Activated naive CD8-positive, alpha-beta T cell treated with anti-CD3 and anti-CD28 coated beads for 36 hours (primary cell): ENCODE measurements at regions not wholly inside any gene's neighbourhood (a gene's known extent, or its start where the extent isn't known, plus 50 kb on each side); places are given as distances from the start of the nearest gene placed in this dataset.

Experiments used
- DNase-seq: peaks from one replicate; pipeline ENCODE4 v3.0.0; 2021
- H3K27ac Mint-ChIP-seq: one replicate; pipeline ENCODE4 v1.8.0; 2022; ENCODE audit warnings: mild to moderate bottlenecking, moderate library complexity, mixed read lengths
- H3K27me3 Mint-ChIP-seq: one replicate; pipeline ENCODE4 v1.8.0; 2022; ENCODE audit warnings: mild to moderate bottlenecking, mixed read lengths
- H3K36me3 Mint-ChIP-seq: one replicate; pipeline ENCODE4 v1.8.0; 2021; ENCODE audit warnings: mild to moderate bottlenecking, mixed read lengths
- H3K4me1 Mint-ChIP-seq: one replicate; pipeline ENCODE4 v1.8.0; 2021; ENCODE audit warnings: mixed read lengths
- H3K4me3 Mint-ChIP-seq: one replicate; pipeline ENCODE4 v1.8.0; 2022; ENCODE audit warnings: mild to moderate bottlenecking, moderate library complexity, mixed read lengths
- H3K9me3 Mint-ChIP-seq: one replicate; pipeline ENCODE4 v1.8.0; 2022; ENCODE audit warnings: mixed read lengths

DNA sequence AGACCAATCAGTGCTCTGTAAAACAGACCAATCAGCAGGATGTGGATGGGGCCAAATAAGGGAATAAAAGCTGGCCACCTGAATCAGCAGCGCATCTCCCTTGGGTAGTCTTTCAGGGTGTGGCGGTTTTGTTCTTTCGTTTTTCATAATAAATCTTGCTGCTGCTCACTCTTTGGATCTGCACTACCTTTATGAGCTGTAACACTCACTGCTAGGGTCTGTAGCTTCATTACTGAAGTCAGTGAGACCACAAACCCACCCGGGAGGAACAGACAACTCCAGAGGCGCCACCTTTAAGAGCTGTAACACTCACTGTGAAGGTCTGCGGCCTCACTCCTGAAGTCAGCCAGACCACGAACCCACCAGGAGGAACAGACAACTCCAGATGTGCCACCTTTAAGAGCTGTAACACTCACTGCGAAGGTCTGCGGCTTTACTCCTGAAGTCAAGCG lies 175.5 kb upstream of the PDGFD start:
- Mint-ChIP-seq H3K27ac (no peak overlapping the region), H3K36me3 (no peaks in the 10 kb centered on the region), H3K9me3 (no peaks in the 10 kb centered on the region), H3K4me3 (no peak overlapping the region), H3K4me1 (no peaks in the 10 kb centered on the region), H3K27me3 (no peaks in the 10 kb centered on the region)
- no peak for DNase-seq

DNA sequence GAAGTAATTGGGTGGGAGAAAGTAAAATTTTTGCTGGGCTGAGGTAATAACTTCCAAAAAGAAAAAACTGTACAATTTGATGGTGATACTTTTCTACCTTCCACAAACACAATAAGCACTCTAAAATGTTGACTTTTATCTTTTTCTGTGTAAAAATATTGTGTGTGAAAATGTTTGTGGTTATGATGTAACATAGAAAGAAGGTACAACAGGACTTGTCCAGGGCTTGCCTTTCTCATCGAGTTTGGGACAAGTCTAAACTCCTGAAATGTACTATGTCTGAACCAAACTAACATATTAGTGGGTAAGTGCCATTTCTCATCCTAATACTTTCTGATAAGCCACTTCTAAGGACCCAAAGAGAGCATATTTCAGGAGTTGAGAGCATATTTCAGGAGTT lies 174.2 kb upstream of the PDGFD start:
- H3K27me3 Mint-ChIP-seq = no peaks in the 10 kb centered on the region
- no peaks in the 10 kb centered on the region for H3K4me1 Mint-ChIP-seq
- H3K27ac Mint-ChIP-seq = no peak overlapping the region
- no peak overlapping the region for H3K4me3 Mint-ChIP-seq
- no peaks in the 10 kb centered on the region for H3K36me3 Mint-ChIP-seq
- DNase-seq = no peak
- no peaks in the 10 kb centered on the region for H3K9me3 Mint-ChIP-seq

DNA sequence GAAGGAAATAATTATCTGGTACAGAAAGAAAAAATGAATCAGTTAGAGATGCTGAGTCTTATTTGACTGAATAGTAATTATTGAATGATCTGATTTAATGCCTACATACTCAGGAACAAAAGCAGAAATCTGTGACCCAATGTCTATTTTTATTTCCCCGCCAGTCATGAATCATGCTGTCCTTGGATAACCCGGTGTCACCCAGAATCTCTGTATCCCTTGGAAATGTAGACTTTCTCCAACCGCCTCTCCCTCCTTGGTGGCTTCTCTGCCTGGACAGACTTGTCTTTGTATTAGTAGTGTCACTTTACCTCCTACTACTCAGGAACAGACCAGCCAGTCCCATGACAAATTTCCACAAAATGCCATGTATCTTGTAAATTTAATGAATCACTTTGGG lies 173.3 kb upstream of the PDGFD start:
- no peak overlapping the region for H3K4me3 Mint-ChIP-seq

DNA sequence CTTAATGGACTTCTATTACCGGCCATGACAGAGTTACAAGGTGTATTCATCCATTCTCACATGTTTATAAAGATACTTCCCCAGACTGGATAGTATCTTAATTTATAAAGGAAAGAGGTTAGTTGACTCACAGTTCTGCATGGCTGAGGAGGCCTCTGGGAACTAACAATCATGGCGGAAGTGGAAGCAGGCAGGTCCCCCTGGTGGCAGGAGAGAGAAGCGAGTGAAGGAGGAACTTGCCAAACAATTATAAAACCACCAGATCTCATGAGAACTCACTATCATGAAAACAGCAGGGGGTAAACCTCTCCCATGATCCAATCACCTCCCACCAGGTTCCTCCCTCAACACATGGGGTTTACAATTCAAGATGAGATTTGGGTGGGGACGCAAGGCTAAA lies 170.0 kb upstream of the PDGFD start:
- Mint-ChIP-seq H3K9me3 (no peaks in the 10 kb centered on the region), H3K36me3 (no peaks in the 10 kb centered on the region), H3K4me1 (no peaks in the 10 kb centered on the region), H3K27ac (no peak overlapping the region), H3K27me3 (no peaks in the 10 kb centered on the region), H3K4me3 (no peak overlapping the region)
- no peak for DNase-seq

More for the DNA sequence above, 173.3 kb upstream of the PDGFD start:
- Mint-ChIP-seq H3K27me3 (no peaks in the 10 kb centered on the region), H3K4me1 (no peaks in the 10 kb centered on the region), H3K9me3 (no peaks in the 10 kb centered on the region), H3K36me3 (no peaks in the 10 kb centered on the region), H3K27ac (no peak overlapping the region)
- DNase-seq = no peak

DNA sequence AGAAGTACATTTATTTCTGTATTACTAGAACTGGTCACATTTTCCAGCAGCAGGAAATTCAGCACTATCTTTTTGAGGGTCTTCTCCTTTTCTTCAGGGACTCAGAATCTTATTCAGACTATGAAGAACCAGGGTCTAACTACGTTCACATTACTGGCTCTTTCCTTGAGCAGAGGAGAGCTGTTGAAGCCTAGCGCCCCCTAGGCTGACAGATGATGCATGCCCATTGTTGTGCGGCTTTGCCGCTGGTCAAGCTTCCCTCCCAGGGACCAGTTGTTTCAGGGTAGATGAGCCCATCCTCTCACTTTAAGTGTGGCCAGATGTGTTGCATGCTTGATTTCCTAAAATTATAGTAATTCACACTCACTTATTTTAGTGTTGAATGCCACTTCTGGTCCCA lies 168.2 kb upstream of the PDGFD start:
- no peaks in the 10 kb centered on the region for H3K36me3 Mint-ChIP-seq
- H3K27ac Mint-ChIP-seq = no peak overlapping the region
- no peaks in the 10 kb centered on the region for H3K9me3 Mint-ChIP-seq
- H3K27me3 Mint-ChIP-seq = no peaks in the 10 kb centered on the region
- DNase-seq = no peak
- H3K4me1 Mint-ChIP-seq = no peaks in the 10 kb centered on the region
- no peak overlapping the region for H3K4me3 Mint-ChIP-seq

DNA sequence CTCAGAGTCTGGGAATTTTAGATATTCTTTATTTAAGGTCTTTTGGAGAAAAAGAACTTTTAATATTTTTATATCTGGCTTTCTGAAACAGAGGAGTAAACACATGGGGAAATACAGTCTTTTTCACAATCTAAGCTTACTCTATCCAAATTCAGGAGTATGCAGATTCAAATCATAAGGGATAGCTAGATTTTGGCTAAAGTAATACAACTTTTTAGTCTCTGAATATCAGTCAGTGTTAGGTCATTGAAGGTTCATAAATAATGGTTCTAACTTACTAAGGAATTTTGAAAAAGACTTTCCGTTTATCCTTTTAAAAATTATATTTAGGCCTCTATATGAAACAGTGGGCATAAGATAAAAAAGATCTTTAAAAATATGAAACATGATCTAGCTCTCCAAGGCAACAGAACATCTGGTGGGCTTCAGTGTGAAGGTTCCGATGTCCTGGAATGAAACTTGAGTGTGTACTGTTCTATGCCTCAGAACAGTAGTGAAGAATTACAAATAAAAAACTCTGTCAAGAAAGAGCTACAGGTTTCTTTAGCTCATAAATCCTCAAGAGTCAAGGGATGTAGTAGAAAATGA lies 165.2 kb upstream of the PDGFD start:
- Mint-ChIP-seq H3K36me3 (no peaks in the 10 kb centered on the region), H3K4me3 (no peak overlapping the region), H3K9me3 (no peaks in the 10 kb centered on the region), H3K27ac (no peak overlapping the region), H3K4me1 (no peaks in the 10 kb centered on the region), H3K27me3 (no peaks in the 10 kb centered on the region)
- DNase-seq = no peak

DNA sequence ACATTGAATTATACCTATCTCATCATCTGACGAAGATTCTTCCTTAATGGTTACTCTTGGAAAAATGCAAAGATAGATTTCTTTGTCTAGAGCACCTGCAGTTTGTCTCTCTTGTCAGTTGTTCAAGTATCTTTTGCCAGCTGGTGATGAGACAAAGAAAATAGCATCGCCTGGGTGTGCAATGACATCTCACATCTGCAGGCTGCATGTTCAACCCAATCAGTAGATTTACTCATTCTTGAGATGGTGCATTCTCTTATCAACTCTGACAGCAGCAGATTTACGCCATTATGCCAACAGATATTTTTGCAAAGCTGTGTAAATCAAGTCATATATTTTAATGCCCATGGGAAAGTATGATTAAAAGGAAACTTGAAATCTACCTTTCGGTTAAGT lies 164.6 kb upstream of the PDGFD start:
- Mint-ChIP-seq H3K4me1 (no peaks in the 10 kb centered on the region), H3K27me3 (no peaks in the 10 kb centered on the region), H3K36me3 (no peaks in the 10 kb centered on the region), H3K27ac (no peak overlapping the region), H3K9me3 (no peaks in the 10 kb centered on the region), H3K4me3 (no peak overlapping the region)
- DNase-seq = no peak

DNA sequence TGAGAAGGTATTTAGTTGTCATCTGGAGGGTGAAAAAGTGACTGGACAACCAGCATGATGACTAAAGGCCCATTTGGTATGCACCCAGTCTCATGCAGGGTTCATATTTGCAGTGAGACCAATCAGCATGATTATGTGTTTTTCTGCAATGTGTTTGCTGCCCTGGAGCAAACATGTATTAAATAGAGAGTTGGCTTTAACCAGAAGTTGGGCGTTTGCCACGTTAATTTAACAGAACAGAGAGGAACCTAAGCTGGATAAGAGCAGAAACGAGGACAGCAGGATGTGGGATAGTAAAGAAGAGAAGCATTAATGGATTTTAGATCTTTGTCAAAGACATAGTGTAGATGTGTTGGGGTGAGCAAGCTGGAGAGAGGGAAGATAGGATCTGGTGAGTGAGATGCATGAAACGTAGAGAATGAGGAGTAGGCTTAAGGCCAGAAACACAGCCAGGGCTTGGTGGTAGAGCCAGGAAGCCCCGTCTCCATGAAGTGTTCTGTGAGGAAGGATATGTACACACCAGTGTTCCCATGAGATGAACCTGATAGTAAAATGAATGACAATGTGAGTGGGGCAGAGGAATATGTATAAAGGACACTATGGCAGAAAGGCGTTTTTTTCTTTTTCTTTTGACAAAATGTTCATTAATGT lies 164.0 kb upstream of the PDGFD start:
- Mint-ChIP-seq H3K27me3 (no peaks in the 10 kb centered on the region), H3K4me3 (no peak overlapping the region), H3K9me3 (no peaks in the 10 kb centered on the region), H3K27ac (no peak overlapping the region), H3K36me3 (no peaks in the 10 kb centered on the region), H3K4me1 (no peaks in the 10 kb centered on the region)
- DNase-seq = no peak

DNA sequence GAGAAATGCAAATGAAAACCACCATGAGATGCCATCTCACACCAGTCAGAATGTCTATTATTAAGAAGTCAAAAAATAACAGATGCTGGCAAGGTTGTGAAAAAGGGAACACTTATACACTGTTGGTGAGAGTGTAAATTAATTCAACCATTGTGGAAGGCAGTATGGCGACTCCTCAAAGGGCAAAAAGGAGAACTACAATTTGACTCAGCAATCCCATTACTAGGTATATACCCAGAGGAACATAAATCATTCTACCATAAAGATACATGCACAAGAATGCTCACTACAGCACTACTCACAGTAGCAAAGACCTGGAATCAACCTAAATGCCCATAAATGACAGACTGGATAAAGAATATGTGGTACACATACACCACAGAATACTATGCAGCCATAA lies 161.1 kb upstream of the PDGFD start:
- Mint-ChIP-seq H3K27me3 (no peaks in the 10 kb centered on the region), H3K27ac (no peak overlapping the region), H3K4me1 (no peaks in the 10 kb centered on the region), H3K9me3 (no peaks in the 10 kb centered on the region), H3K36me3 (no peaks in the 10 kb centered on the region), H3K4me3 (no peak overlapping the region)
- no peak for DNase-seq

- H3K4me3 Mint-ChIP-seq = no peak overlapping the region
- H3K27me3 Mint-ChIP-seq = no peaks in the 10 kb centered on the region
- H3K27ac Mint-ChIP-seq = no peak overlapping the region
- H3K9me3 Mint-ChIP-seq = no peaks in the 10 kb centered on the region
- no peak for DNase-seq
- no peaks in the 10 kb centered on the region for H3K36me3 Mint-ChIP-seq
- H3K4me1 Mint-ChIP-seq = no peaks in the 10 kb centered on the region
These were observed 160.3 kb upstream of the PDGFD start for GRCh38 chr11:104324276-104324675.

DNA sequence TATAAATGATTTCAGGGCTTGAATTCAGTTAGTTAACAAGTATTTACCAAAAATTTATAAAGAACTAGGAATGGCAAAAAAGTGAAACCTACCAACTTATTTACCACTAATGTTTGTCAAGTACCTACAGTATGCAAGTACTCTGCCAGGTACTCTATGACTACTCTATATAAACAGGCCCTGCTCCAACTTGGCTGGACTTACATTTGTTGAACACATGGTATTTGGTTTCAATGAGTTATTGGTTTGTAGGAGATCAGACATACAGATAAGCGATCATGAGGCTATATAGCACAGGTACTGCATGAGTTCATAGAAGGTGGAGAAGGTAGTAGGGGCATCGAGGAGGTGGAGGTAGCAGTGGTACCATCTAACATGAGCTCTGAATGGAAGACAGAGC lies 159.9 kb upstream of the PDGFD start:
- H3K27me3 Mint-ChIP-seq = no peaks in the 10 kb centered on the region
- no peaks in the 10 kb centered on the region for H3K9me3 Mint-ChIP-seq
- no peak for DNase-seq
- H3K36me3 Mint-ChIP-seq = no peaks in the 10 kb centered on the region
- H3K4me1 Mint-ChIP-seq = no peaks in the 10 kb centered on the region
- H3K27ac Mint-ChIP-seq = no peak overlapping the region
- H3K4me3 Mint-ChIP-seq = no peak overlapping the region

GRCh38 chr11:104322696-104323095 lies 158.7 kb upstream of the PDGFD start:
- H3K4me3 Mint-ChIP-seq = no peak overlapping the region
- no peaks in the 10 kb centered on the region for H3K27me3 Mint-ChIP-seq
- H3K9me3 Mint-ChIP-seq = no peaks in the 10 kb centered on the region
- no peak overlapping the region for H3K27ac Mint-ChIP-seq
- H3K36me3 Mint-ChIP-seq = no peaks in the 10 kb centered on the region
- H3K4me1 Mint-ChIP-seq = no peaks in the 10 kb centered on the region
- no peak for DNase-seq

DNA sequence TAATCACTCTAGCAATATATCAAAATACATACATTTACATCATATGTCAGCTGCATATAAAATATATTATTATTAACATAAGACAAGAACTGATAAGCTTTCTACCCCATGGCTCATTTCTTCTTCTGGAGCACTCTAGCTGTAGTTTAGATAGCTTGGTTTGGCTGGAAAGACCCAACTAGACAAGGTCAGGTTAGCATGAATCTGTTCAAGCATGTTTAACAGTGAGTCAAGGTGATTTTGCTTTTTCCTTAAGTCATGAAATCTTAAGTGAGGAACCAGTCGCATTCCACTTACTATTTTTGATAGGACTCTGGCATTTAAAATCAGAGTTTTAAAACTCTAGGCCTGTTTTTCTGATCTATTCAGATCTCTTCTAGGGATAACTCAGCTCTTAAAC lies 157.0 kb upstream of the PDGFD start:
- Mint-ChIP-seq H3K36me3 (no peaks in the 10 kb centered on the region), H3K9me3 (no peaks in the 10 kb centered on the region), H3K4me3 (no peak overlapping the region), H3K27ac (no peak overlapping the region), H3K4me1 (no peaks in the 10 kb centered on the region), H3K27me3 (no peaks in the 10 kb centered on the region)
- no peak for DNase-seq

GRCh38 chr11:104320097-104320496 lies 156.2 kb upstream of the PDGFD start:
- H3K4me3 Mint-ChIP-seq = no peak overlapping the region
- no peak for DNase-seq
- H3K36me3 Mint-ChIP-seq = no peaks in the 10 kb centered on the region
- H3K9me3 Mint-ChIP-seq = no peaks in the 10 kb centered on the region
- no peaks in the 10 kb centered on the region for H3K4me1 Mint-ChIP-seq
- H3K27me3 Mint-ChIP-seq = no peaks in the 10 kb centered on the region
- no peak overlapping the region for H3K27ac Mint-ChIP-seq

GRCh38 chr11:104319396-104319795 lies 155.4 kb upstream of the PDGFD start:
- DNase-seq = no peak
- Mint-ChIP-seq H3K4me1 (no peaks in the 10 kb centered on the region), H3K27ac (no peak overlapping the region), H3K4me3 (no peak overlapping the region), H3K27me3 (no peaks in the 10 kb centered on the region), H3K36me3 (no peaks in the 10 kb centered on the region), H3K9me3 (no peaks in the 10 kb centered on the region)

GRCh38 chr11:104306862-104307474 lies 143.0 kb upstream of the PDGFD start:
- Mint-ChIP-seq H3K4me1 (no peaks in the 10 kb centered on the region), H3K27me3 (no peaks in the 10 kb centered on the region), H3K4me3 (no peak overlapping the region), H3K9me3 (no peaks in the 10 kb centered on the region), H3K27ac (no peak overlapping the region), H3K36me3 (no peaks in the 10 kb centered on the region)
- no peak for DNase-seq
